Keratinocyte (primary cell): ENCODE measurements at regions not wholly inside any gene's neighbourhood (a gene's known extent, or its start where the extent isn't known, plus 50 kb on each side); places are given as distances from the start of the nearest gene placed in this dataset.
"Not testable (repeated sequence)": the region's sequence is repeated elsewhere in the genome, so short reads cannot be mapped to it uniquely, and the experiment has no call there.

ENCODE experiments used
- CTCF ChIP-seq, 3 experiments: IDR thresholded peaks in 1 of 3; conservative IDR thresholded peaks in 1 of 3; optimal IDR thresholded peaks in 1 of 3; 2 replicates in 2 of 3; 3 replicates in 1 of 3; pipeline versions ENCODE3 to v1.5.1; 2011; ENCODE audit warnings: low read length in 3 of 3, mild to moderate bottlenecking in 3 of 3, moderate library complexity in 2 of 3, control low read depth in 1 of 3, inconsistent platforms in 1 of 3; ENCODE audit not compliant: insufficient read depth in 2 of 3; ENCODE audit errors: extremely low read depth in 1 of 3
- EZH2 ChIP-seq: IDR thresholded peaks from one replicate; pipeline ENCODE4 v1.6.1; 2012; ENCODE audit warnings: inconsistent platforms, mild to moderate bottlenecking, low read length, moderate library complexity

- TF ChIP-seq CTCF (optimal IDR thresholded peaks at IDR 0.05 in 1 of 3, IDR thresholded peaks at IDR 0.05 in 1 of 3, conservative IDR thresholded peaks at IDR 0.05 in 1 of 3; ENCODE audit: extremely low read depth in 1 of 3, insufficient read depth in 2 of 3, low read length in 3 of 3); EZH2: not testable (repeated sequence)
These were observed 52.3 kb upstream of the HCN1 start for GRCh38 chr5:45748511-45748910.
